Activated naive CD4-positive, alpha-beta T cell treated with anti-CD3 and anti-CD28 coated beads, Interleukin-2, amount 10 ng/mL, durations not matched to agents 7 days and 5 days (primary cell): ENCODE measurements at regions not wholly inside any gene's neighbourhood (a gene's known extent, or its start where the extent isn't known, plus 50 kb on each side); places are given as distances from the start of the nearest gene placed in this dataset.

Source experiments
- CTCF ChIA-PET: fragments of 350-600 bp; sonication (Branson Sonifier 250); formaldehyde crosslinking; loops from one replicate; lab custom pipeline; 2021; ENCODE audit warnings: antibody characterized with exemption; lab: Charles Lee
- DNase-seq: peaks from one replicate; pipeline ENCODE4 v3.0.0-alpha.2; 2020
- H3K27ac Mint-ChIP-seq: one replicate; pipeline ENCODE4 v1.8.0; 2021; ENCODE audit warnings: mild to moderate bottlenecking, moderate library complexity, mixed read lengths
- H3K27me3 Mint-ChIP-seq: one replicate; pipeline ENCODE4 v1.8.0; 2021; ENCODE audit warnings: mild to moderate bottlenecking, mixed read lengths
- H3K36me3 Mint-ChIP-seq: one replicate; pipeline ENCODE4 v1.8.0; 2021; ENCODE audit warnings: mixed read lengths
- H3K4me1 Mint-ChIP-seq: one replicate; pipeline ENCODE4 v1.8.0; 2021; ENCODE audit warnings: mixed read lengths
- H3K4me3 Mint-ChIP-seq: one replicate; pipeline ENCODE4 v1.8.0; 2021; ENCODE audit warnings: mild to moderate bottlenecking, moderate library complexity, mixed read lengths
- H3K9me3 Mint-ChIP-seq: one replicate; pipeline ENCODE4 v1.8.0; 2021; ENCODE audit warnings: mixed read lengths

DNA sequence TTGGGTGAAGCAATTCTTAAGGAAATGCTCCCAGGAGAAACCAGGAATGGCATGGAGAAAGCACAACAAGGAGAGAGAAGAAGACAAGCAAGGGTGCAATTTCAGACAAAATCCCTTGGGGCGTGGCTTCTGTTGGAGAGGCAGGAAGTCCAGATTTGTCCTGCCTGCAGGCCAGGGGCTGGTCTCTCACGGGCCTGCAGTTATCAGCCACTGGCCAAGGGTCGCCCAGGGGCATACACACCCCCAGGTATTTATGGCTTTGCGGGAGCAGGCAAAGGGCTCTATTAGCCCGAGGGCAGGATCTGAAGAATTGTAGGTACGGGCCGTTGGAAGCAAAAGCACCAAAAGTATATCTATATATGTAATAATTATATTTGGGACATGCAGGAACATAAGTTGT, 87.7 kb downstream of the IYD start:
- H3K9me3 Mint-ChIP-seq: no peaks in the 10 kb centered on the region
- no peak for DNase-seq
- CTCF ChIA-PET: no interaction called here
- H3K4me1 Mint-ChIP-seq: no peaks in the 10 kb centered on the region
- no peak overlapping the region for H3K4me3 Mint-ChIP-seq
- no peak overlapping the region for H3K27ac Mint-ChIP-seq
- peaks cover 5% of the 10 kb centered on the region for H3K27me3 Mint-ChIP-seq
- H3K36me3 Mint-ChIP-seq: no peaks in the 10 kb centered on the region

DNA sequence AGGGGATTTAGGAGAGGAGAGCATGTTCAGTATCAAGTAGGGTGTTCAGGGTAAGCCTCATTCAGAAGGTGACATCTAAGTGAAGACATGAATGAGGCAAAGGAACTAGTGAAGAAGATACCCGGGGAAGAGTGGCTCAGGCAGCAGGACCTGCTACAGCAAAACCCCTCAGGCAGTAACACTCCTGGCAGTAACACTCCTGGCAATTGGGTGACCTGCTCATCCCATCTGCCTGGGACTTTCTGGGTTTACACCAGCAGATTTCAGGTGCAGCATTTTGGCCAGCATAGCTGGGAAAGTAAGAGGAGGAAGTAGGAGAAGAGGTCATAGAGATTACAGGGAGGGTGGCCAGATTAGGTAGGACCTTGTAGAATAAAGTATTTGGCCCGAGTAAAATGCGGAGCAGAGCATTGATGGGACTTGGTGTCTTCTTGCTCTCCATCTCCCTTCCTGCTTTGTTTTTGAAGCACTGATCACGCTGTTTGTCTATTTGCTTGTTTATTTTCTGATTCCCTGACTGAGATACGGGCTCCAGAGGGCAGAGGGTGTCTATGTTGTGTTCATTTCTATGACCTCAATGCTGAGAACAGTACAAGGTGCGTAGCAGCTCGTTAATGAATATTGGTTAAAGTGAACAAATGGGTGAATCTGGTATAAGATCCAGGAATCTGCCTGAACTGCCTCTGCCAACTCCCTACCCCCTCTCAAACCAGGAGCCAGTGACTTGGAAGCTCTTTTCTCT, 88.3 kb downstream of the IYD start:
- CTCF ChIA-PET: no interaction called here
- H3K9me3 Mint-ChIP-seq: no peaks in the 10 kb centered on the region

DNA sequence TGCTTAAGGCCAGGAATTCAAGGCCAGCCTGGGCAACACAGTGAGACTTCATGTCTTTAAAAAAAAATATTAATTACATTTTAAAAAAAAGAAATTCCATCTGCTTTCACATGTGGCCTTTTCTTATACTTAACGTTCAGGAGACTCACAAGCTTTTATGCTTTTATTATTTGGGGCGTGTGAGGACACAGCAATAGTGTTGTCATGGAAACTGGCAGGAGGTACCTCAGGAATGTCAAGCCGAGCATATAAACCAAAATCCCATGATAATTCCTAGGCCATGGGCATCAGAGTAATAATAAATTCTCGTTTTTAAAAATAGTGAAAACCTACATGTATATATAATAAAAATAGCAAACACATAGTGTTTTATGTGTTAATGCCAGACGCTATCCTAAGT, 89.8 kb downstream of the IYD start:
- Mint-ChIP-seq H3K36me3 (no peaks in the 10 kb centered on the region), H3K4me1 (no peaks in the 10 kb centered on the region), H3K27ac (no peak overlapping the region), H3K9me3 (no peaks in the 10 kb centered on the region), H3K4me3 (no peak overlapping the region), H3K27me3 (peaks cover 5% of the 10 kb centered on the region)
- no peak for DNase-seq
- CTCF ChIA-PET: no interaction called here

More for the DNA sequence above, 88.3 kb downstream of the IYD start:
- no peaks in the 10 kb centered on the region for H3K36me3 Mint-ChIP-seq
- peaks cover 5% of the 10 kb centered on the region for H3K27me3 Mint-ChIP-seq
- H3K27ac Mint-ChIP-seq: no peak overlapping the region
- no peaks in the 10 kb centered on the region for H3K4me1 Mint-ChIP-seq
- H3K4me3 Mint-ChIP-seq: no peak overlapping the region
- DNase-seq: no peak

DNA sequence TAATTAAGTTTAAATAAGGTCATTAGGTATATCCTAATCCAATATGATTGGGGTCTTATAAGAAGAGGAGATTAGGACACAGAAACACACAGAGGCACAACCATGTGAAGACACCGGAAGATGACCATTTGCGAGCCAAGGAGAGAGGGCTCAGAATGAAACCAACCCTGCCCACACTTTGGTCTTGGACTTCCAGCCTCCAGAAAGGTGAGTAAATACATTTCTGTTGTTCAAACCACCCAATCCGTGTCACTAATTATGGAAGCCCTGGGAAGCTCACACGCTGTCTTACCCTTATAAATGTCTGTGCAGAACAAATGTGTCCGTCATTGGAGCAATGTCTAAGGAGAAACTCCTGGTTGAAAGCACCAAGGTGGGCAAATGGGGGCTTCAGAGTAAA, 95.0 kb downstream of the IYD start:
- no peak for DNase-seq
- no peak overlapping the region for H3K4me3 Mint-ChIP-seq
- H3K27ac Mint-ChIP-seq: no peak overlapping the region
- no peaks in the 10 kb centered on the region for H3K27me3 Mint-ChIP-seq
- H3K36me3 Mint-ChIP-seq: no peaks in the 10 kb centered on the region
- H3K9me3 Mint-ChIP-seq: no peaks in the 10 kb centered on the region
- H3K4me1 Mint-ChIP-seq: no peaks in the 10 kb centered on the region
- CTCF ChIA-PET: no interaction called here

DNA sequence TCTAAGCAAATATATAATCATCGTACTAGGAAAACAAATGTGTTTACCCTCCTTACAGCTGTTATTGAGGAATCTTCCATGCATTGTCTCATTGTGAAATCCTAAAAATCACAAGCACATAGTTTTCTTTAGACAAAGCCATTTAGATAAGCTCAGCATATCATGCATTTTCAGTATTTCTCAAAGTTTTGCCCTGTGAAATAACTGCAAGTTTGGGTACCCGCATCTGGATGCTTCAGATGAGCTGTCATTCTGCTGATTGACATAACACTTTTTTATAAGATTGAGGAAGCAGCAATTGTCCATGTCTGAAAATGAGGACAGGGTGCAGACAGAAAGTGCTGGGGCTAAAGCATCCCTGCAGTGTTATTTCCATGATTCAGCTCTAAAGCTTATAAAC, 96.2 kb downstream of the IYD start:
- CTCF ChIA-PET: interaction anchor here (0.7 kb wide), 1 partner anchor 62 kb away, joined by 3 read pairs; no protein-coding TSS in a partner anchor
- H3K36me3 Mint-ChIP-seq: no peaks in the 10 kb centered on the region
- no peak overlapping the region for H3K4me3 Mint-ChIP-seq
- H3K4me1 Mint-ChIP-seq: no peaks in the 10 kb centered on the region
- no peaks in the 10 kb centered on the region for H3K9me3 Mint-ChIP-seq
- H3K27ac Mint-ChIP-seq: no peak overlapping the region
- no peak for DNase-seq
- H3K27me3 Mint-ChIP-seq: no peaks in the 10 kb centered on the region

DNA sequence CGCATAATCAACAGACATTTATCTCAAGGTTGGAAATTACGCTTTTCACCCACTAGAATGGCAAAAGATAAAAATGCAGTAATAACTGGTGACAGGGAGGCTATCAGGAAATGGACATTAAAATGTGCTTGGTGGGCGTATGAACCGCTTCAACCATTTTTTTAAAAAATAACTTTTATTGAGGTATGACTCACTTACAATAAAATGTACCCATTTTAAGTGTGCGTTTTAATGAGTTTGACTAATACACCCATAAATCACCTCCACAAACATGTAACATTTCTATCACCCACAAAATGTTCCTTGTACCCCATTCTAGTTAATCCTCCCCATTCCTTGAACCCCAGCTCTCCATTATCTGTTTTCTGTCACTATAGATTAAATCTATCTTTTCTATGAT, 96.8 kb downstream of the IYD start:
- CTCF ChIA-PET: no interaction called here
- Mint-ChIP-seq H3K27ac (no peak overlapping the region), H3K4me3 (no peak overlapping the region), H3K27me3 (no peaks in the 10 kb centered on the region), H3K36me3 (no peaks in the 10 kb centered on the region), H3K9me3 (no peaks in the 10 kb centered on the region), H3K4me1 (no peaks in the 10 kb centered on the region)
- no peak for DNase-seq

DNA sequence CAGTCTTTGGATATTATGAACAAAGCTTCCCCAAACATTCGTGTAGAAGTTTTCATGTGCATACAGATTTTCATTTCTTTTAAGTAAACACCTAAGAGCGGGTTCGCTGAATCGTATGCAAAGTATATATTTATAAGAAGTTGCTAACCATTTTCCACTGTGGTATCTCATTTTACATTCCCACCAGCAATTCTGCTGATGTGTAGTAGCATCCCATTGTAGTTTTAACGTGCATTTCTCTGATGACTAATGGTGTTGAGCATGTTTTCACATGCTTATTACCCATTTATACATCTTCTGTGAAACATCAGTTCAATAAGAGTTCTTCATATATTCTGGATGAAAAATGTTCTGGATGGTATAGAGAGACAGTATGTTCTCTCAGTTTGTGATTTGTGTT, 97.4 kb downstream of the IYD start:
- H3K27me3 Mint-ChIP-seq: no peaks in the 10 kb centered on the region
- no peak overlapping the region for H3K27ac Mint-ChIP-seq
- H3K4me1 Mint-ChIP-seq: no peaks in the 10 kb centered on the region
- CTCF ChIA-PET: no interaction called here
- no peak overlapping the region for H3K4me3 Mint-ChIP-seq
- DNase-seq: no peak
- H3K36me3 Mint-ChIP-seq: no peaks in the 10 kb centered on the region
- no peaks in the 10 kb centered on the region for H3K9me3 Mint-ChIP-seq

DNA sequence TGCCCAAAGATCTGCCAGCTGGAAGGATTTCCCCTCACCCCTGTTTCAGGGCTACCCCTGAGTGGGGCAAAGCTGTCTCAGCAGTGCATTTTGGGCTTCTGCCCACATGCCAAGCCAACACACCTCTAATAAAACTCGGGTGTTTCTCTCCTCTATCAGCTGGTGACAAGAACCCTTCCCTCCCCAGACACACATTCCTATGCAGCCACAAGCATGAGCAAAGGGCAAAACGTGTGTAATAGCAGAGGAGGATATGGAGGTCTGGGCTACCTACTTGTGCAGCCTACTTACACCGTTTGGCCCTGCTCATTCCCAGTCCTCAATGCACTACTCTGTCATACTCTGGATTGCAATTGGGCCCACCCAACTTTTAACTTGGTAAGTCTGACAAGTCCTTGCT, 101.3 kb downstream of the IYD start:
- H3K4me3 Mint-ChIP-seq: no peak overlapping the region
- CTCF ChIA-PET: no interaction called here
- no peaks in the 10 kb centered on the region for H3K36me3 Mint-ChIP-seq
- no peak overlapping the region for H3K27ac Mint-ChIP-seq
- no peaks in the 10 kb centered on the region for H3K9me3 Mint-ChIP-seq
- H3K4me1 Mint-ChIP-seq: no peaks in the 10 kb centered on the region
- no peaks in the 10 kb centered on the region for H3K27me3 Mint-ChIP-seq
- DNase-seq: no peak

DNA sequence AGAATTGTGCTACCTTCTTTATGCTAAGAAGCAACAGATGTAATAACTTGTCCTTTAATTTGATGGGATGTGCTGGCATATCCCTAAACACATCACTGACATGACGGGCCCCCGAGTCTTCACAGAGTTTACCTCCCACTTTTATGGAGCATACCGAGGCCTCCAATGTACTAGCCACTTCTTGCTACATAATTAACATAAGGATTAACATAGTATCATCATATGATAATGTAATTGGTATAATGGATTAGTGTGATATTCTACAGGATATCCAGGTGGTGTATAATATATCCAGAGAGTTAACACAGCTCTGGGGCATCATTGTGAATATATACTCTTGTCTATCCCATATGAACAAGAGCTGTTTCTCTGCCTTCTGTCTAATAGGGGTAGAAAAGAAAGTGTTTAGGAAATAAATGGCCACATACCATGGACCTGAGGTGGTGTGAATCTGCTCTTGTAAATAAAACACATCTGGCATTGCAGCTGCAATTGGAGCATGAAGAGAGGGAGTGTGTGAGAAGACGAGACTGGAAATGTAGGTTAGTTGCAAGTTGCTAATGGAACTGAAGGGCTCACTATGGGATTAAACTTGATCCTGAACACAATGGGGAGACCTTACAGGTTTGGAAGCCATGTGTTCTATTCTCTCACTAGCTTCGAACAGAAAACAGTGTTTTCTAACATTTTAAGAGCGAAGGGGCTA, 102.3 kb downstream of the IYD start:
- no peaks in the 10 kb centered on the region for H3K36me3 Mint-ChIP-seq
- CTCF ChIA-PET: no interaction called here
- no peak for DNase-seq
- H3K9me3 Mint-ChIP-seq: no peaks in the 10 kb centered on the region
- H3K4me3 Mint-ChIP-seq: no peak overlapping the region
- no peak overlapping the region for H3K27ac Mint-ChIP-seq
- no peaks in the 10 kb centered on the region for H3K27me3 Mint-ChIP-seq
- H3K4me1 Mint-ChIP-seq: no peaks in the 10 kb centered on the region

DNA sequence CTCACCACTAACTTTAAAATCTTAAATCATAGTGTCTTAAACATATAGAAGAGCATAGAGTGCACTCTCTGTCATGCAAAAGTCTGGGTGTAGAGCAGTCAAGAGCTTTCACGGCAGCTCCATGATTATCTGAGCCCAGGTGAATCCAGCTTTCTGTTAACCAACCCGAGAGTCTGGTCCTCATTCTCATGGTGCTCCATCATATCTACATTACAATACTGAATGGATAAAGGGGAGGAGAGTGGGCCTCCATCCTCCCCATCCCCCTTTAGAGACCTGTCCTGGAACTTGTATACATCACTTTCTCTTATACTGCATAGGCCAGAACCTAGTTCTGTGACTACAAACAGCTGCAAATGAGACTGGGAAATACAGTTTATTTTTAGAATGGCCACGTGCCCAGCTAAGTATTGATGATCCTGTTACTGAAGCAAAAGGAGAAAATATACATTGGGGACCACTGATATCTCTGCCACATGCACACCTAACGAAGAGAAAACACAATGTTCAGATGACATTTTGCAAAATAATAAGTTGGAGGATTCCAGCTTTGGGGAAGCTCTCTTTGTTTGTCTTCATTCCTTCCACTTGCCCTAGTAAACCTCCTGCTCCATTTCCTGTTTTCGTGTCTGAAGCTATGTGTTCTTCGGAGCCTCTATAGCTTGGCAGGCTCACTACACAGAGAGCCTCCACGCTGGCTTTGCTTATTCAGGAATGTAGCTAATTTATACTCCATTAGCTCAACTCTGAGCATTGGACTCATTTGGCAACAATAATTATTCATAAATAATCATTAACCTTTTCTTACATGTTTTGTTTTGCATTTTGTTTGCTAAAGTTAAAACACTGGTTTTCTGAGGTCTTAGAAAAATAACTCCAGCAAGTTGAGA, 110.1 kb downstream of the IYD start:
- H3K9me3 Mint-ChIP-seq: no peaks in the 10 kb centered on the region

DNA sequence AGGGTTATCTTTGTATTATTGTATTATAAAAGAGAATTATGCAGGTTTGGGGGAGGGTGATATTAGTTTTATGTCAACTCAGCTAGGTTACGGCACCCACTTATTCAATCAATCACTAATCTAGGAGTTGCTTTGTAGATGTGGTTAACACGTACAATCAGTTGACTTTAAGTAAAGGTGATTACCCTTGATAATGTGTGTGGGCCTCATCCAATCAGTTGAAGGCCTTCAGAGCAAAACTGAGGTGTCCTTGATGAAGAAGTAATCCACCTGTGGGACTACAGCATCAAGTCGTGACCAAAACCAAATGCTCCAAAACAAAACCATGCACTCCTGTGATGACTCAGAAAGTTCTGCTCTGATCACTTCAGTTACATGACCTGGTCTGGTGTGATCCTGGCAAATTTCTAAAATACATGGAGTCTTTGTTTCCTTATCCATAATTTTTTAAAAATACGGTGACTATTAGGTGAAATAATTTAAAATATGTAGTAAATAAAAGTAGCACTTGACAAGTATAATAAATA, 114.1 kb downstream of the IYD start:
- Mint-ChIP-seq H3K4me1 (no peaks in the 10 kb centered on the region), H3K9me3 (no peaks in the 10 kb centered on the region), H3K27me3 (peaks cover 4% of the 10 kb centered on the region), H3K36me3 (no peaks in the 10 kb centered on the region), H3K4me3 (no peak overlapping the region), H3K27ac (no peak overlapping the region)
- CTCF ChIA-PET: no interaction called here
- no peak for DNase-seq

More for the DNA sequence above, 110.1 kb downstream of the IYD start:
- Mint-ChIP-seq H3K27ac (no peak overlapping the region), H3K27me3 (no peaks in the 10 kb centered on the region), H3K36me3 (no peaks in the 10 kb centered on the region), H3K4me3 (no peak overlapping the region), H3K4me1 (no peaks in the 10 kb centered on the region)
- no peak for DNase-seq
- CTCF ChIA-PET: no interaction called here

DNA sequence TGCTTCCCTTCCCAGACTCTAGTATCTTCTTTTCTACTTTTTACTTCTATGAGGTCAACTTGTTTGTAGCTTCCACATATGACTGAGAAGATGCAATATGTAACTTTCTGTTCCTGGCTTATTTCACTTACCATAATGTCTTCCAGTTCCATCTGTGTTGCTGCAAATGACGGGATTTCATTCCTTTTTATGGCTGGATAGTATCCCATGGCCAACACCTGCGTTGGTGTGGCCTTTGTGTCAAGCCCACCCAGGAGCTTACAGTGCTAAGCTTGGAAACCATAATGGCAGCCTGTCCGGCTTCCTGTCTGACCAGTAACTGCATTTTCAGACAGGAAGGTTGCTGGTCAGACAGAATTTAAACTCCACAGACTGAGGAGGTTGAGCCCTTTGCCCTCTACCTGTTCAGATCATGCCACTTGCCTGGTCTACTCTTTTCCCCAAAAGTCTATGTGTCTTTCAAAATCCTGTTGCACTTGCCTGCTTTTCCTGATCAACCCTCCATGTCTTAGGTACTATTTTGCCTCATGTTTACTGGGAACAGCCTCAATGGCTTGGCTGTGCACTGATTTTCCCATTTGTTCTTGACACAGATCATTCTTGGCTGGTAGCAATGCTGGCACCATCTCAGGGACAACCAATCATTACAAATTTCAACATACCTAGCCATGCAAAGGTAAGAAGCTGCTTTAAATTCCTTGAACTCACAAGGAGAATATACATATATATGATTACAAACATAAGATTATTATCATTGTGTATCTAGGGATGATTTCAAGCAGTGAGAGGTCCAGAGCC, 114.3 kb upstream of the PLEKHG1 start:
- Mint-ChIP-seq H3K36me3 (no peaks in the 10 kb centered on the region), H3K4me1 (no peaks in the 10 kb centered on the region), H3K27ac (no peak overlapping the region), H3K4me3 (no peak overlapping the region), H3K9me3 (no peaks in the 10 kb centered on the region), H3K27me3 (peaks cover 5% of the 10 kb centered on the region)
- no peak for DNase-seq
- CTCF ChIA-PET: no interaction called here

DNA sequence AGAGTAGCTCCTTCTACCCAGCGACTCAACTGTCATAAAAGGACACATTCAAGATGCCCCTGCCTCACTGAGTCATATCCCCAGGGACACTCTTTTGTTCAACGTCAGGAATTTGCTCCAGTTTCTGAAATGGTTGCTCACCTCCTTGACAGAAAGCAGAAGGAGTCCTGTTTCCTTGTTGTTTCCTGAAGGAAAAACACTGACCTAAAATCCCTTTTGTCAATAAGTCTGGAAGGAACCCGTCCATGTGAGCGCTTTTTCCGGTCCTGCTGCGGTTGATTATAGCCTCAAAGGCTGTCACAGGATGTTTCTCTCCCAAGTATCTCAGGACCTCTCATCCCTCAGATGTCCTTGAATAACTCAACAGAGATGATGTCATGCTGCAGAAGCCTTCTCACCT, 113.6 kb upstream of the PLEKHG1 start:
- Mint-ChIP-seq H3K27ac (no peak overlapping the region), H3K4me1 (peaks cover under 1% of the 10 kb centered on the region), H3K27me3 (peaks cover 8% of the 10 kb centered on the region), H3K36me3 (no peaks in the 10 kb centered on the region), H3K9me3 (no peaks in the 10 kb centered on the region), H3K4me3 (no peak overlapping the region)
- CTCF ChIA-PET: no interaction called here
- DNase-seq: no peak

DNA sequence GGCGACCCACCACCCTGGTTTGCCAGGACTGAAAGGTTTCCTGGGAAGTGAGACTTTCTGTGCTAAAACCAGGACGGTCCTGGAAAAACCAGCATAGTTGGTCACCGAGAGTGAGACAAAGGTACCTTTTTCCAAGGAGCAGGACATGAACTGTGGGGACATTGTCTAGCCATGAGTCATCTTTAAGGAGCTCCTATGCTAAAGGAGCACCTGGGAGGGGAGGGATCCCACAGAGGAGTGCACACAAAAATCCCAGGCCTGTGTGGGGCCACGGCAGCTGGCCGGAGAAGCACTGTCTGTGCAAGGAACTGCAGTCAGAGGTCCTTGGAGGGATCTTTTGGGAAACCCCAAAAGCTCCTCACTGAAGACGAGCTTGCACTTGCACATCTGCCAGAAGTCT, 109.1 kb upstream of the PLEKHG1 start:
- Mint-ChIP-seq H3K4me1 (peaks cover 8% of the 10 kb centered on the region), H3K4me3 (no peak overlapping the region), H3K9me3 (peaks cover 2% of the 10 kb centered on the region), H3K36me3 (no peaks in the 10 kb centered on the region), H3K27ac (no peak overlapping the region), H3K27me3 (peaks cover 15% of the 10 kb centered on the region)
- CTCF ChIA-PET: interaction anchor here (0.8 to 1.0 kb wide), 2 partner anchors 73 to 325 kb away, joined by 3 read pairs; no protein-coding TSS in a partner anchor
- no peak for DNase-seq
